ENCODE measurements at regions not wholly inside any gene's neighbourhood (a gene's known extent, or its start where the extent isn't known, plus 50 kb on each side); places are given as distances from the start of the nearest gene placed in this dataset.

DNA sequence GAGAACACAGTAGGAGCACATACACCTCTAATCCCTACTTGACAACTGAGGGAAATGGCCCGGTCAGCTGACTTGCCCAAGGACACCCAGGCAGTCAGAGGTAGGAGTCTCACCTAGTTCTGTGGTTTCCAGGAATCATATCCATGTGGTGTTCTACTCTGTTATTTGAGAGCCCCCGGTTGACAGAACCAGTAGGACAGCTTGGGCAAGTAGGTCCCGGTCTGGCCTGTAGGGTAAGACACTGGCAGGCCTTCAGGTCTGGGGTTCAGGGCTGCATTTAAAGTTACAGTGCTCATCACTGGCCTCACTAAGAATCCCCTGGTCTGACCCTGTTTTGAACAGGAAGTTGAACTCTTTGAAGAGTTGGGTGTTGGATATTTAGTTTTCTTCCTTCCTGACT is 476.1 kb downstream of the SHQ1 start:
- TF ChIP-seq MAX (IDR thresholded peaks at IDR 0.05; ENCODE audit: low read depth, low read length) (no peak), CTCF (IDR thresholded peaks at IDR 0.05; ENCODE audit: low read depth, low read length) (no peak)
